Left hindlimb (tissue), 1 donor: ENCODE measurements at regions not wholly inside any gene's neighbourhood (a gene's known extent, or its start where the extent isn't known, plus 50 kb on each side); places are given as distances from the start of the nearest gene placed in this dataset.

Experiments used
- DNase-seq: peaks from one replicate; pipeline ENCODE4 v3.0.0-alpha.2; 2018

- no peak for DNase-seq
These were observed 222.1 kb upstream of the RPL34 start for GRCh38 chr4:108398316-108398715.

GRCh38 chr4:108397850-108398249, 222.5 kb upstream of the RPL34 start:
- no peak for DNase-seq

GRCh38 chr4:108396900-108397497, 223.4 kb upstream of the RPL34 start:
- no peak for DNase-seq

DNA sequence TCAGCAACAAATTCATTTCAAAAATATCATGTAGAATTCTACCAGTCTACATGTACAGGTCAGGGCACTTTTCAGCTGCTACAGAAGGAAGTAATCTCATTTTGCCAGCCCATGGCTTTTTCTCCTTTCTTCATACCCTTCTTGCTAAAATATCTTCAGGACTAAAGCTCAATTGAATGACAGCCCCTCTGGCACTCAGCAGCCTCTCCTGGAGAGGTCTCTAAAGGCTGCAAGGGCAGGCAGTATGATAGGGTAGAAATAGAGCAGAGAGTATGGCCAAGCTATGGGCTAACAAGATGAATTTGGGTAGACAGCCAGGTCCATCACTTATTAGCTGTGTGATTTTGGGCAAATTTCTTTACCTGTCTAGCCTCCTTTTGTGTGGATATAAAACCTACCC, 224.6 kb upstream of the RPL34 start:
- no peak for DNase-seq

DNA sequence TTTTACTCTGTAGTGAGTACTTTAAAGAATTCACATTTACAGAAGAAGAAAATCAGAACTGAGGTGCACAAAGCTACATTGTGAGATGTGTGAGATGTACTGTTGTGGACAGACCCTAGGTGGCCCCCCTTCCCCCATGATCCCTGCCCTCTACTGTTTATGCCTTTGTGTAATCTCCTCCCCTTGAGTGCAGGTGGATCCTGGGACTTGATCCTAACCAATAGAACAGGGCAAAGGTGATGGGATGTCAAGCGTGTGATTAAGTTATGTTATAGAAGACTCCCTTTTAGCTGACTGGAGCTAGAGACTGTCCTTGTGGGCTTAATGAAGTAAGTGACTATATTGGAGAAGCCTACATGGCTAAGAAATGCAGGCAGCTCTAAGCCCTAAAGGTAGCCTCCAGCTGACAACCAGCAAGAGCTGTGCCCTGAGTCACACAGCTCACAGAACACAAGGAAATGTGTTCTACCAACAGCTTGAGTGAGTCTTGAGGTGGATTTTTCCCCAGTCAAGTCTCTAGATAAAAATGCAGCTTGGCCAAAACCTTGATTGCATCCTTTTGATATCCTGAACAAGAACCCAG, 225.2 kb upstream of the LEF1 start:
- DNase-seq, result no peak

DNA sequence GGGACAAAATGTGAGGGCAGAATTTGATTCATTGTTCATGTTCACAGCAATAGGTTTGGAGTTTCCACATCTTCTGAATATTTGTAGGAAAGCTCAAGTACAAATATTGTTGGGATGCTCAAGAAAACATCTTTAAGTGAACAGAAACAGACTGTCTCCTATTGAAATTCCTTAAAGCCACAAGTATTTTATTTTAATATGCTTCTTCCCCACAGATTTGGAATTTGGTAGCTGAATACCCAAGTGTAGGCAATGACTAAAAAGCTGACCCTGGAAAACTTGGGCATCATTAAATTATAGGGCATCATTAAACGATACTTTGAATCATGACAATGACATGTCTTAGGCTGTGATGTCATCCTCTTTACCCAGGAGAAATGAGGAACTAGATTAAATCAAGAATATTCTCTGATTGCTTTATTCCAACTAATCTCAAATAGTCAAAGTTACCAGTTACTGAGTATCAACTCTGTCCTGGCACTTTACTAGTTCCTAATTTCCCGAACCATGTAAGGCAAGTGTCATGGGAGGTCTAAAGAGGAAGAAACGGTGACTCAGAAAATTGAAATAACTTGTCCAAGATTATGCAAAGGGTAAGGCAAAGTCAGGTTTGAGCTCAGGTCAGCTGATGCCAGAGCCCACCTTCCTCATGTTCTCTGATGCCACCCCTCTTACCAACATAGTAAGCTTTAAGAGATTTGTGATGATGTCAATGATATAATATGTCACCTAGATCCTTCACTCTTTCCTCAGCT, 223.1 kb upstream of the LEF1 start:
- no peak for DNase-seq

DNA sequence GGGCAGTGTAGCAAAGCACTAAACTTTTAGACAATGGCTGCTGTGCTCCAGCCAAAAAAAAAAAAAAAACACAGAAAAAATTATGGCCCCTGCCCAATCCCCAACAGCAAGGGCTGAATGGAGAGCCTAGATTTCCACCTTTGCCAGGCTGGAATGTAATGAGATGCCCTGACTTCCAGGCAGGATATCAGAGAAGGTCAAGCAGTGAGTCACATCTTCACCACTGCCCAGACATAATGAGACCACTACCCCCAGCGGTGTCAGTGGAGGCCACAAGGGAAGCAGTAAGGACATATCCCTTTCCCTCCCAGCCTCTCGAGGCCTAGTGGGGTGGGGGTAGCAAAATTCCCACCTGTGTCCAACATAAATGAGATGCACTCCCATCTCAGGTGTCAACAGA, 216.3 kb upstream of the LEF1 start:
- DNase-seq, result no peak

DNA sequence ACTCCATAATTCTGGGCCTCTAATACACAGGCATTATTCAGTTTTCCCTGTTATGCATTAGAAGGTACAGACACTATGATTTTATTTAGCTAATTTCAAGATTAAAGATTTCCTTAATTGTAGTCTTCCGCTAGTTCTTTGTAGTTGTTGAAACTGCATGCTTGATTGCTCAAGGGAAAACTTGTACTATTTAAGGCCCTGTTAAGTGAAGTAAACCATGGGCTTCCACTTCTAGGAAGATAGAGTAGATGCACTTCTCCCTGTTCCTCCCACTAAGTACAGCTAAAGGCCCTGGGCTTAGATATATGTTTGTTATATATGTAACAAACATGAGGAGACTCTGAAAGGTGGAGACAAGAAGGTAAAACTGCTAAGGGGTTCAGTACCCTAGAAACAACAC, 215.8 kb upstream of the LEF1 start:
- no peak for DNase-seq

GRCh38 chr4:108383157-108383556, 214.4 kb upstream of the LEF1 start:
- DNase-seq, result no peak

GRCh38 chr4:108382751-108383150, 214.0 kb upstream of the LEF1 start:
- DNase-seq, result no peak

- DNase-seq, result no peak
These were observed 209.4 kb upstream of the LEF1 start for GRCh38 chr4:108378164-108378563.

- DNase-seq, result no peak
These were observed 208.3 kb upstream of the LEF1 start for GRCh38 chr4:108377021-108377420.

DNA sequence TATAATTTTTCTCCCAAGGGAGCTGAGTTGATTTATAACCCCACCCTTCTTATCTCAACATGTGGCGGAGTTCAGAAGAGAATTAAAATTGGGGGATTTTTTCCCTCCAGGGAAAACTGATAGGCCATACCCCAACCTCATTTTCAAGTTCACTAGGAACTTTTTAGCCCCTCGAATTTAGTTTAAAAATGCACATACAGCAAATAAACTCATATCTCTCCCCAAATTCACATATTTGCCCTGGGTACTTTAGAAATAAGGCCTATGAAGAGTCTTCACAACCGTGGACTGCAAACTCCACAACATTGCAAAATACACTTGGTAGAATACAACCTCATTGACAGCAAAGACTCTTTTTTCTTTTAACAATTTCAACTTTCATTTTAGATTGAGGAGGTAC, 206.7 kb upstream of the LEF1 start:
- no peak for DNase-seq

DNA sequence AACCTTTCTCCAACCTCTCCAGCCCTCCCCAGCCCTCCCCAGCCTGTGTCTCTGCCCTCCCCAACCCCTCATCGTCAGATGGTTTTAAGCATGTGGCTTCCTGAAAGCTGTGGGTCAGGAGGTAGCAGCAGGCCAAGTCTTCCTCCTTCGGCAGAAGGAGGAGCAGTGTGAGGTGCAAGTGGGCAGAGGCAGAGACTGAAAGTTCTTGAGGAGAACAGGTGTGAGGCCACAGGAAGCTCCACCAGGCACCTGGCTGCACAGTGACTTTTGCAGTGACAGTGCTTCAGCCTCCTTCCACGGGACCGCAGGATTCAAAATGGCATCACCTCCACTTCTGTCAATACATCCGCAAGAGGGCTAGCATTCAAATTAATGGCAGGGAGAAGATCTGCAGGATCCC, 203.9 kb upstream of the LEF1 start:
- DNase-seq, result no peak

GRCh38 chr4:108371282-108371681, 202.6 kb upstream of the LEF1 start:
- no peak for DNase-seq

DNA sequence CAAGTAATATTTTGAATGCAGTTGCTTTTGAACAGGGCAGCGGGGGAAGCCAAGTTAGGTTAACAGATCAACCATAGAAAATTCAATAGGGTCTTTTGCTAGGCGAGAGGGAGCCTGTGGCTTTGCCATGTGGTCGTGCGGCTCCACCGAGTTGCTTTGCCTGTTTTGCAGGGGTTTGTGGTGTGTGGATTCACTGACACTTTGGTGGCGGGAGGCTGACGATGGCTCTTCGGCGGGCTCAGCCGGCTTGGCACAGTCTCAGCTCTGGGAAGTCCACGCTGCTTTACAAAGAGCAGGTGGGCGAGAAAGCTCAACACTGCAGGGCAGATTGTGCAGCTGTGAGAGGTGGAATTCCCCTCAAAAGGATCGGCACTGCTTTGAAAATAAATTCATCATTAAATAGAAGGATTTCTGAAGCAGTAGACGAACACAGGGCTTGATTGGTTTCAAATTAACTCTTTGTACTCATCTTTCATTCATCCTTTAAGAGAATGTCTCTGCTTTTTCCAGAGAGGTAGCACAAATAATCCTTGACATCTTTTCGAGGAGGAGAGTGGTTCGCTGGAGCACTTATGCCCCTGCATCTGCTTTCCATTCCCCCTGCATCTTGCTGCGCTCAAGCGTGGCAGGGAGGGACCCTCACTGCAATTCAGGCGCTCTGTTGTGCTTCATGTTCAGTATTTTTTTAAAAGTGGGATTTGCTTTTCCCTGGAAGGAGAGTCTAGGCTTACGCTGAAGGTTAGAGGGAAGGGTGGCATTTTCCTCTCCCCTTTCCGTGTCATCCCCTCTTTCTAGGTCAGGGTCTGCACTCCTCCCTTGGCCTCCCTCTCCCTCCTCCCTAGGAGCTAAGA, 201.8 kb upstream of the LEF1 start:
- DNase-seq, result no peak

GRCh38 chr4:108369035-108369655, 200.4 kb upstream of the LEF1 start:
- DNase-seq, result no peak

- DNase-seq, result no peak
These were observed 199.0 kb upstream of the LEF1 start for GRCh38 chr4:108367751-108368150.

DNA sequence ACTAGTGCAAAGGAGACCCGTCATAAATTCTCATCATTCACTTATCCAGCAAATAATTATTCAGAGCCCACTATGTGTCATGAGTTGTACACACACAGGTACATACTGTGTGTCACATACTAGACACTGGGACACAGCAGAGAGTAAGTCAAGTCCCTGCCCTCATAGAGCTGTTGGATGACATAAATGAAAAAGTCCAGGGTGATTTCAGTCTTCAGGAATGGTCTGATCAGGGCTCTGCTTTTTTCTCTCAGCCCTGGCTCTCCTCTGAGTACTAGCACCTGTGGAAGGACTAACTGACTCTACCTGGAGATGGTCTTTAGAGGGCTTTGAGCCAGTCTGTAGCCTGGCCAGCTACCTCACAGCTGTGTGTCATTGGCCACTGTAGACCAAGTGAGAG, 198.0 kb upstream of the LEF1 start:
- DNase-seq, result no peak

- no peak for DNase-seq
These were observed 196.8 kb upstream of the LEF1 start for GRCh38 chr4:108365551-108365950.

DNA sequence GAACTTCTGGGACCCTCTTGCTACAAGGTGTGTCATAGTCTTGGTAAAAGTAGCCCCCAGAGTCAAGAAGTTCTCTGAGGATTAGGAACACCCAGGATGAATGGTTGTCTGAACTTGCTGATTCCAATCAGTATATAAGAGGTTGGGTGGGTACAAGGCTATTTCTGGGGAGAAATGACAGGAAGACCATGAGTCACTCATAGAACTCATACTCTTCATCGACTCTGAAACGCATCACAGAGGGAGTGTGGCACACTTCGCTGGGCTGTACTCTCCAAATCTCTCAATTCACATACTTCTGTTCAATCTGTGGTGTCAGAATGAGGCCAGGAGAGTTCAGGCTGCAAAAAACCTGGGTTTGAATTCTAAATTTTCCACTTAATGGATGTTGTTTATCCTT, 193.2 kb upstream of the LEF1 start:
- DNase-seq, result no peak

GRCh38 chr4:108361446-108361820, 192.7 kb upstream of the LEF1 start:
- no peak for DNase-seq

DNA sequence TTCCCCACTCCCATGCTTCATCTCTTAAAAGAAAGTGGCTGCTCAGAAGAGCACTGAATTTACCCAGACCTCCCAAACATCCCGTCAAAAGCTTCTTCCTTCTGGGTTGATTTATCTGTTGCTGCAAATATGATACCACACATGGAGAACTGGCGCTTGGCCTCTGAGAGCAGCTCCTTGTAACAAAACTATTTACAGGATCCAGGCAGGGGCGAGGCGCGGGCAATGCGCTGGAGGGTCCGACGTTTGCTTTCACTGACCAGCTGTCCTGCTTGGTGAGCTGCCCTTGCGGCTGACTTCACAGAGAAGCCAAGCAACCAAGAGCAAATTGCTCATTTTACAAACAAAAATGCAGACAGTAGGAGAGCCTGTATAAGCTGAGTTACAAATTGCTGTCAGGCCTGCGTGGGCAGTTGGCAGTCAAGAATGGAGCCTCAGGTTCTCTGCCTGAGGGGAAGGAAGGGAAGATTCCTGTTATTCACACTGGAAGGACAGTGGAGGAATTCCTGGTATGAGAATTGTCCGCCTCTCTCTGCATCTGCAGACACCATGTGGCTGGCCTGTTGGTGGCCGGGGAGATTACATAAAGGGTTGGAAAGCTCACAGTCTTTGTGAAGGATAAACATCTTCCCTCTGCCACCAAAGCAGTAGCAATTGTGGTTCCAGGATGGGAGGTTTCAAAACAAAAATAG, 192.2 kb upstream of the LEF1 start:
- peak; percentile 61 for DNase-seq
